Parathyroid adenoma (tissue), 2 donors: ENCODE measurements at regions not wholly inside any gene's neighbourhood (a gene's known extent, or its start where the extent isn't known, plus 50 kb on each side); places are given as distances from the start of the nearest gene placed in this dataset.

Experiments
- H2AFZ ChIP-seq: fragments of 300-600 bp; sonication (generic); one replicate; pipeline ENCODE4 v1.7.0; 2017; ENCODE audit warnings: antibody characterized with exemption, mild to moderate bottlenecking
- H3K27ac ChIP-seq: fragments of 300-600 bp; sonication (generic); one replicate; pipeline ENCODE4 v1.7.0; 2017
- H3K27me3 ChIP-seq: fragments of 300-600 bp; sonication (generic); one replicate; pipeline ENCODE4 v1.7.0; 2017; ENCODE audit warnings: low read length; ENCODE audit not compliant: control insufficient read depth, insufficient read depth
- H3K36me3 ChIP-seq: fragments of 300-600 bp; sonication (generic); one replicate; pipeline ENCODE4 v1.7.0; 2017; ENCODE audit warnings: low read length; ENCODE audit not compliant: control insufficient read depth, insufficient read depth
- H3K4me1 ChIP-seq: fragments of 300-600 bp; sonication (generic); one replicate; pipeline ENCODE4 v1.7.0; 2017; ENCODE audit warnings: control low read depth
- H3K4me2 ChIP-seq: fragments of 300-600 bp; sonication (generic); one replicate; pipeline ENCODE4 v1.7.0; 2017; ENCODE audit warnings: low read length
- H3K4me3 ChIP-seq: fragments of 300-600 bp; sonication (generic); one replicate; pipeline ENCODE4 v1.7.0; 2017; ENCODE audit warnings: low read depth, low read length
- H3K79me2 ChIP-seq: fragments of 300-600 bp; sonication (generic); one replicate; pipeline ENCODE4 v1.7.0; 2017; ENCODE audit warnings: control low read depth
- H3K9ac ChIP-seq: fragments of 300-600 bp; sonication (generic); one replicate; pipeline ENCODE4 v1.7.0; 2017; ENCODE audit warnings: mild to moderate bottlenecking
- H3K9me3 ChIP-seq: fragments of 300-600 bp; sonication (generic); one replicate; pipeline ENCODE4 v1.7.0; 2017; ENCODE audit warnings: low read length; ENCODE audit not compliant: control insufficient read depth
- TF ChIP-seq, protein P1 (sequence below): fragments of 300-600 bp; sonication (generic); IDR thresholded peaks from one replicate; pipeline ENCODE4 v1.7.0; 2017; ENCODE audit warnings: antibody characterized with exemption, mild to moderate bottlenecking
- donor health status: primary hyperparathyroidism.

DNA sequence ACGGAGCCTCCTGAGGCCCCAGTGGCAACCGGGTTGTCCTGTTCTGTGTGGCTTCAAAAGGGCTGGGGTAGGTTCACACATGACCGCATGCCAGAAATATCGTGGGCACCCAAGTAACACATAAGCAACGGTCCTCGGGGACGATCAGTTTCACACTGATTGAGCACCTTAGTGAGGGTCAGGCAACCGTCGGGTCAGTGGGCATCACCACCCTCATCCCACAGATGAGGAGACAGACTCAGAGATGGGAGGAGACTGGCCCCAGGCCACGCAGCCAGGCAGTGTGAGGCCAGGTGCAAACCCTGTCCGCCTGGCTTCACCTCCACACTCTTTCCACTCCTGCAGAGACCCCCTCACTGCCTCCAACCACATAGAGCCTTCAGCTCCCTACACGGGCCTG is 309.8 kb downstream of the MATN1 start:
- H3K9me3 ChIP-seq: no peaks in the 10 kb centered on the region

DNA sequence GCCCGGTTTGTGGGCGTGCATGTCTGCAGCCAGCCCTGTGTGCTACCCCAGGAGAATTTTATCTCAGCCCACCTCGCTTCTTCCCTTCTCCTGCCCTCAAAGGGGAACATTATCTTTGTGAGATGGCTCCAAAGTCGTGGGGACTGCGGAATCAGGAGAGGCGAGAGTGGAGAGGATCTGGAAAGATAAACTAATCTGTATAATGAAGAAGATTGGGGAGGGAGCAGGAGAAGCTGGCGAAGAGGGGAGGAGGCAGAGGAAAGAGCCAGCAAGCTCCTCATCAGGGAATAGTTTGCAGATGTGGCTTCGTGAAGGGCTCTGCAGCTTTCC is 310.3 kb downstream of the MATN1 start:
- no peak overlapping the region for H2AFZ ChIP-seq
- no peaks in the 10 kb centered on the region for H3K4me1 ChIP-seq
- TF ChIP-seq, protein P1, sequence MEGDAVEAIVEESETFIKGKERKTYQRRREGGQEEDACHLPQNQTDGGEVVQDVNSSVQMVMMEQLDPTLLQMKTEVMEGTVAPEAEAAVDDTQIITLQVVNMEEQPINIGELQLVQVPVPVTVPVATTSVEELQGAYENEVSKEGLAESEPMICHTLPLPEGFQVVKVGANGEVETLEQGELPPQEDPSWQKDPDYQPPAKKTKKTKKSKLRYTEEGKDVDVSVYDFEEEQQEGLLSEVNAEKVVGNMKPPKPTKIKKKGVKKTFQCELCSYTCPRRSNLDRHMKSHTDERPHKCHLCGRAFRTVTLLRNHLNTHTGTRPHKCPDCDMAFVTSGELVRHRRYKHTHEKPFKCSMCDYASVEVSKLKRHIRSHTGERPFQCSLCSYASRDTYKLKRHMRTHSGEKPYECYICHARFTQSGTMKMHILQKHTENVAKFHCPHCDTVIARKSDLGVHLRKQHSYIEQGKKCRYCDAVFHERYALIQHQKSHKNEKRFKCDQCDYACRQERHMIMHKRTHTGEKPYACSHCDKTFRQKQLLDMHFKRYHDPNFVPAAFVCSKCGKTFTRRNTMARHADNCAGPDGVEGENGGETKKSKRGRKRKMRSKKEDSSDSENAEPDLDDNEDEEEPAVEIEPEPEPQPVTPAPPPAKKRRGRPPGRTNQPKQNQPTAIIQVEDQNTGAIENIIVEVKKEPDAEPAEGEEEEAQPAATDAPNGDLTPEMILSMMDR: no peak
- no peak overlapping the region for H3K4me2 ChIP-seq
- no peak overlapping the region for H3K27ac ChIP-seq
- H3K9ac ChIP-seq: no peak overlapping the region
- peaks cover 2% of the 10 kb centered on the region for H3K27me3 ChIP-seq
- no peak overlapping the region for H3K4me3 ChIP-seq
- H3K9me3 ChIP-seq: no peaks in the 10 kb centered on the region
- no peaks in the 10 kb centered on the region for H3K79me2 ChIP-seq
- no peaks in the 10 kb centered on the region for H3K36me3 ChIP-seq

More for the DNA sequence above, 309.8 kb downstream of the MATN1 start:
- Histone ChIP-seq H3K4me1 (no peaks in the 10 kb centered on the region), H3K9ac (no peak overlapping the region), H3K27me3 (no peaks in the 10 kb centered on the region), H3K4me3 (no peak overlapping the region), H3K79me2 (no peaks in the 10 kb centered on the region), H3K4me2 (no peak overlapping the region), H3K27ac (no peak overlapping the region), H2AFZ (no peak overlapping the region), H3K36me3 (no peaks in the 10 kb centered on the region)
- TF ChIP-seq, protein P1: no peak

- Histone ChIP-seq H3K36me3 (no peaks in the 10 kb centered on the region), H3K9me3 (no peaks in the 10 kb centered on the region), H3K79me2 (no peaks in the 10 kb centered on the region), H3K27ac (no peak overlapping the region), H3K27me3 (peaks cover 4% of the 10 kb centered on the region), H2AFZ (no peak overlapping the region), H3K9ac (no peak overlapping the region), H3K4me2 (no peak overlapping the region), H3K4me1 (no peaks in the 10 kb centered on the region), H3K4me3 (no peak overlapping the region)
- TF ChIP-seq, protein P1: no peak
These were observed 310.9 kb downstream of the MATN1 start for GRCh38 chr1:30412241-30413110.

DNA sequence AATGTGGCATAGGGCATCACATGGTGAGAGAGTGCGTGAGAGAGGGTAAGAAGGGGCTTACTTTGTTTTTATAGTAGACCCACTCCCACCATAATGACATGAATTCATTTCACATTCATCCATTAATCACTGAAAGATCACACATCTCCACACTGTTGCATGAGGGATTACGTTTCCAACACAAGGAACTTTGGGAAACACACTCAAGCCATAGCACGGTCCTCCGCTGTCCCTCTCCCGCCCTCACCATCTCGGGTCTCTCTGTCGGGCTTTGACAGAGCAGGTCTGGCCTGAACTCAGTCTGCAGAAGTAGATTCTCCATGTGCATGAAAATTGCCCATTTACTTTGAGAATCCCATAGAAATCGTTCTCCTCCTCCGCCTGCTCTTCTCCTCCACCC is 312.2 kb downstream of the MATN1 start:
- TF ChIP-seq, protein P1: no peak
- no peaks in the 10 kb centered on the region for H3K79me2 ChIP-seq
- no peak overlapping the region for H3K4me3 ChIP-seq
- H3K27me3 ChIP-seq: peaks cover 4% of the 10 kb centered on the region
- H2AFZ ChIP-seq: no peak overlapping the region
- H3K4me2 ChIP-seq: no peak overlapping the region
- H3K4me1 ChIP-seq: no peaks in the 10 kb centered on the region
- no peak overlapping the region for H3K27ac ChIP-seq
- H3K36me3 ChIP-seq: no peaks in the 10 kb centered on the region
- H3K9ac ChIP-seq: no peak overlapping the region
- H3K9me3 ChIP-seq: no peaks in the 10 kb centered on the region
